Activated CD8-positive, alpha-beta T cell treated with anti-CD3 and anti-CD28 coated beads, Interleukin-2, amount 10 ng/mL, durations not matched to agents 7 days and 5 days (primary cell): ENCODE measurements at regions not wholly inside any gene's neighbourhood (a gene's known extent, or its start where the extent isn't known, plus 50 kb on each side); places are given as distances from the start of the nearest gene placed in this dataset.

Experiments used
- ATAC-seq: fragments of 150-1000 bp; cut with Tn5 transposase; one replicate; pipeline ENCODE4 v1.10.0; 2021; ENCODE audit warnings: moderate library complexity
- CTCF ChIA-PET: fragments of 350-600 bp; sonication (Branson Sonifier 250); formaldehyde crosslinking; loops from one replicate; lab custom pipeline; 2021; ENCODE audit warnings: antibody characterized with exemption; lab: Charles Lee
- POLR2A ChIA-PET: fragments of 350-600 bp; sonication (Branson Sonifier 250); formaldehyde crosslinking; loops from one replicate; lab custom pipeline; 2021; ENCODE audit warnings: antibody characterized with exemption; lab: Charles Lee
- DNase-seq: peaks from one replicate; pipeline ENCODE4 v3.0.0-alpha.2; 2020
- H3K27ac Mint-ChIP-seq: one replicate; pipeline ENCODE4 v1.8.0; 2021; ENCODE audit warnings: mild to moderate bottlenecking, mixed read lengths
- H3K27me3 Mint-ChIP-seq: one replicate; pipeline ENCODE4 v1.8.0; 2021; ENCODE audit warnings: low read depth, mixed read lengths
- H3K36me3 Mint-ChIP-seq: one replicate; pipeline ENCODE4 v1.8.0; 2021; ENCODE audit warnings: low read depth, mixed read lengths
- H3K4me1 Mint-ChIP-seq: one replicate; pipeline ENCODE4 v1.8.0; 2021; ENCODE audit warnings: low read depth, mixed read lengths
- H3K4me3 Mint-ChIP-seq: one replicate; pipeline ENCODE4 v1.8.0; 2021; ENCODE audit warnings: mild to moderate bottlenecking, mixed read lengths
- H3K9me3 Mint-ChIP-seq: one replicate; pipeline ENCODE4 v1.8.0; 2022; ENCODE audit warnings: mixed read lengths; ENCODE audit not compliant: insufficient read depth

GRCh38 chr6:145312481-145312880 is 422.8 kb downstream of the EPM2A start:
- no peaks in the 10 kb centered on the region for H3K9me3 Mint-ChIP-seq
- H3K27me3 Mint-ChIP-seq = no peaks in the 10 kb centered on the region
- H3K4me1 Mint-ChIP-seq = no peaks in the 10 kb centered on the region
- no peak for DNase-seq
- no peaks in the 10 kb centered on the region for H3K36me3 Mint-ChIP-seq
- ATAC-seq = no peak
- ChIA-PET CTCF (no interaction called here), POLR2A (no interaction called here)
- H3K27ac Mint-ChIP-seq = no peak overlapping the region
- no peak overlapping the region for H3K4me3 Mint-ChIP-seq

- CTCF ChIA-PET = no interaction called here
- Mint-ChIP-seq H3K4me3 (no peak overlapping the region), H3K36me3 (no peaks in the 10 kb centered on the region), H3K27ac (no peak overlapping the region), H3K27me3 (no peaks in the 10 kb centered on the region), H3K4me1 (no peaks in the 10 kb centered on the region), H3K9me3 (no peaks in the 10 kb centered on the region)
- ATAC-seq = no peak
- no peak for DNase-seq
- POLR2A ChIA-PET = no interaction called here
Measured at GRCh38 chr6:145313041-145313855, 422.1 kb downstream of the EPM2A start.

GRCh38 chr6:145315982-145316600 is 419.2 kb downstream of the EPM2A start:
- ATAC-seq (no peak), DNase-seq (no peak)
- Mint-ChIP-seq H3K4me1 (no peaks in the 10 kb centered on the region), H3K27me3 (no peaks in the 10 kb centered on the region), H3K4me3 (no peak overlapping the region), H3K27ac (no peak overlapping the region), H3K9me3 (no peaks in the 10 kb centered on the region), H3K36me3 (no peaks in the 10 kb centered on the region)
- CTCF ChIA-PET = no interaction called here
- POLR2A ChIA-PET = no interaction called here

GRCh38 chr6:145318952-145319351 is 416.4 kb downstream of the EPM2A start:
- no peaks in the 10 kb centered on the region for H3K4me1 Mint-ChIP-seq
- no peaks in the 10 kb centered on the region for H3K36me3 Mint-ChIP-seq
- no peaks in the 10 kb centered on the region for H3K27me3 Mint-ChIP-seq
- no peak for DNase-seq
- no peaks in the 10 kb centered on the region for H3K9me3 Mint-ChIP-seq
- no peak overlapping the region for H3K27ac Mint-ChIP-seq
- CTCF ChIA-PET = no interaction called here
- POLR2A ChIA-PET = no interaction called here
- H3K4me3 Mint-ChIP-seq = no peak overlapping the region
- no peak for ATAC-seq

- no peaks in the 10 kb centered on the region for H3K9me3 Mint-ChIP-seq
Measured at GRCh38 chr6:145319605-145320004, 415.7 kb downstream of the EPM2A start.

GRCh38 chr6:145323646-145324045 is 411.7 kb downstream of the EPM2A start:
- no peaks in the 10 kb centered on the region for H3K27me3 Mint-ChIP-seq
- no peaks in the 10 kb centered on the region for H3K36me3 Mint-ChIP-seq
- H3K27ac Mint-ChIP-seq = no peak overlapping the region
- H3K4me1 Mint-ChIP-seq = no peaks in the 10 kb centered on the region
- no peaks in the 10 kb centered on the region for H3K9me3 Mint-ChIP-seq
- H3K4me3 Mint-ChIP-seq = no peak overlapping the region
- CTCF ChIA-PET = no interaction called here
- POLR2A ChIA-PET = no interaction called here
- ATAC-seq = no peak
- DNase-seq = no peak

More at GRCh38 chr6:145319605-145320004, 415.7 kb downstream of the EPM2A start:
- ChIA-PET CTCF (interaction anchor here (0.7 kb wide), 1 partner anchor 28 kb away, joined by 3 read pairs; no protein-coding TSS in a partner anchor), POLR2A (no interaction called here)
- Mint-ChIP-seq H3K4me3 (no peak overlapping the region), H3K27me3 (no peaks in the 10 kb centered on the region), H3K27ac (no peak overlapping the region), H3K4me1 (no peaks in the 10 kb centered on the region), H3K36me3 (no peaks in the 10 kb centered on the region)
- no peak for DNase-seq
- ATAC-seq = no peak

GRCh38 chr6:145327586-145327985 is 407.7 kb downstream of the EPM2A start:
- Mint-ChIP-seq H3K36me3 (no peaks in the 10 kb centered on the region), H3K4me1 (no peaks in the 10 kb centered on the region), H3K27me3 (no peaks in the 10 kb centered on the region), H3K9me3 (no peaks in the 10 kb centered on the region), H3K27ac (no peak overlapping the region), H3K4me3 (no peak overlapping the region)
- ChIA-PET POLR2A (no interaction called here), CTCF (no interaction called here)
- ATAC-seq (no peak), DNase-seq (no peak)

- no peaks in the 10 kb centered on the region for H3K4me1 Mint-ChIP-seq
- H3K27me3 Mint-ChIP-seq = no peaks in the 10 kb centered on the region
- DNase-seq (no peak), ATAC-seq (no peak)
- ChIA-PET CTCF (no interaction called here), POLR2A (no interaction called here)
- no peak overlapping the region for H3K27ac Mint-ChIP-seq
- H3K4me3 Mint-ChIP-seq = no peak overlapping the region
- H3K36me3 Mint-ChIP-seq = no peaks in the 10 kb centered on the region
- H3K9me3 Mint-ChIP-seq = no peaks in the 10 kb centered on the region
Measured at GRCh38 chr6:145329257-145329656, 406.1 kb downstream of the EPM2A start.

- no peak overlapping the region for H3K4me3 Mint-ChIP-seq
- H3K36me3 Mint-ChIP-seq = no peaks in the 10 kb centered on the region
- DNase-seq (no peak), ATAC-seq (no peak)
- POLR2A ChIA-PET = no interaction called here
- CTCF ChIA-PET = no interaction called here
- H3K4me1 Mint-ChIP-seq = no peaks in the 10 kb centered on the region
- H3K27me3 Mint-ChIP-seq = no peaks in the 10 kb centered on the region
- no peaks in the 10 kb centered on the region for H3K9me3 Mint-ChIP-seq
- no peak overlapping the region for H3K27ac Mint-ChIP-seq
Measured at GRCh38 chr6:145331066-145331465, 404.3 kb downstream of the EPM2A start.

- Mint-ChIP-seq H3K27me3 (no peaks in the 10 kb centered on the region), H3K4me3 (no peak overlapping the region), H3K27ac (no peak overlapping the region), H3K4me1 (no peaks in the 10 kb centered on the region), H3K36me3 (no peaks in the 10 kb centered on the region), H3K9me3 (no peaks in the 10 kb centered on the region)
- DNase-seq = no peak
- POLR2A ChIA-PET = no interaction called here
- CTCF ChIA-PET = no interaction called here
- no peak for ATAC-seq
Measured at GRCh38 chr6:145332011-145332410, 403.3 kb downstream of the EPM2A start.

GRCh38 chr6:145336119-145336518 is 399.2 kb downstream of the EPM2A start:
- no peak overlapping the region for H3K4me3 Mint-ChIP-seq

GRCh38 chr6:145339089-145339488 is 396.2 kb downstream of the EPM2A start:
- ChIA-PET POLR2A (no interaction called here), CTCF (no interaction called here)
- Mint-ChIP-seq H3K27me3 (no peaks in the 10 kb centered on the region), H3K27ac (no peak overlapping the region), H3K4me1 (no peaks in the 10 kb centered on the region), H3K9me3 (no peaks in the 10 kb centered on the region), H3K4me3 (no peak overlapping the region), H3K36me3 (no peaks in the 10 kb centered on the region)
- DNase-seq = no peak
- no peak for ATAC-seq

More at GRCh38 chr6:145336119-145336518, 399.2 kb downstream of the EPM2A start:
- Mint-ChIP-seq H3K36me3 (no peaks in the 10 kb centered on the region), H3K4me1 (no peaks in the 10 kb centered on the region), H3K27ac (no peak overlapping the region), H3K9me3 (no peaks in the 10 kb centered on the region), H3K27me3 (no peaks in the 10 kb centered on the region)
- POLR2A ChIA-PET = no interaction called here
- no peak for DNase-seq
- CTCF ChIA-PET = no interaction called here
- ATAC-seq = no peak
